GM18519 (cell line): ENCODE measurements at regions not wholly inside any gene's neighbourhood (a gene's known extent, or its start where the extent isn't known, plus 50 kb on each side); places are given as distances from the start of the nearest gene placed in this dataset.
"Not testable (repeated sequence)": the region's sequence is repeated elsewhere in the genome, so short reads cannot be mapped to it uniquely, and the experiment has no call there.

Experiments
- ATAC-seq: cut with Tn5 transposase; IDR thresholded peaks from one replicate; pipeline ENCODE4 v1.9.1; 2021; ENCODE audit warnings: mild to moderate bottlenecking, moderate library complexity; ENCODE audit not compliant: unreplicated experiment, low FRiP score

DNA sequence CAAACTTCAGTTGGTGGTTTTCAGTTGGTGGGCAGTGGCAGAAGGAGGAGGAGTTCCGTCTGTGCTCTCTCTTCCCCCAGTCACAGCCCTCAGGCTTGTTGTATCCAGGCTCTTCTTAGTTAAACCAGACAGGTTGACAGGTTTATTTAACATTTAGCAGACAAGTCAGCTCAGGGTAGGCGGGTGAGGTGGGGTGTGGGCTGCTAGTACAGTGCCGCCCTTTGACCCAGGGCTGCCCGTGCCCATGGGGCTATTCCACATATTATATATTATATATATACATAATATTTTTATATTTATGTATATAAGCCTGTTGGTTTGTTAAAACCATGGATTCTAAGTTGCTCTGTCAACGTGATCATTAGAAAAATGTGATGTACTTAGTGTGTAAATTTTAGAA lies 1740.6 kb upstream of the DEFB115 start:
- ATAC-seq, result not testable (repeated sequence)

DNA sequence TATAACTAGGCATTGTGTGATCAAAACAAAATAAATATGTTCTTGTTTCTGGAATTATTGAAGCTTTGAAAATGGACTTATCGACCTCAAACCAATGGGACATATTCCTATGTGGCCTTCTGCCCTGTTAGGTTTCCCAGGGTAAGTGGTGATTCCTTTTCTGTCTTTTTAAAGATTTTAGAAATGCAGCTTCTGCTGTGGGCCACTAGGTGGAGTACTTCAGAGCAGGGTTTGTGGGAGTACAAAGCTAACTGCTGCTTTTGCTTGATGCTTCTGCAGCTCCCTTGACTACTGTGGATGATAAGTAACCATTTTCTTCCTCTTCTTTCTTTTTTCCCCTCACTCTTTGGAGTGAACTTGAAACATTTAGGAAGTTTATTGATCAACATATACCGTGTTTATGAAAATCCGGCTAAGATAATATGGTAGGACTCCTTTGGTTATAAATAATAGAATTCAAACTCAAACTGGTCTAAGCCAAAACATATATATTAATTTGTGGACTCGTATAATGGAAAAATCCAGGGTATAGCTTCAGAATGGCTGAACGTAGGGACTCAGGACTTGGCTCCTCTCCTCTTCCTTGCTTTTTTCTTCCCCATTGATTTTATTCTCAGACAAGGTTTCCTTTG lies 1737.7 kb upstream of the DEFB115 start:
- not testable (repeated sequence) for ATAC-seq

DNA sequence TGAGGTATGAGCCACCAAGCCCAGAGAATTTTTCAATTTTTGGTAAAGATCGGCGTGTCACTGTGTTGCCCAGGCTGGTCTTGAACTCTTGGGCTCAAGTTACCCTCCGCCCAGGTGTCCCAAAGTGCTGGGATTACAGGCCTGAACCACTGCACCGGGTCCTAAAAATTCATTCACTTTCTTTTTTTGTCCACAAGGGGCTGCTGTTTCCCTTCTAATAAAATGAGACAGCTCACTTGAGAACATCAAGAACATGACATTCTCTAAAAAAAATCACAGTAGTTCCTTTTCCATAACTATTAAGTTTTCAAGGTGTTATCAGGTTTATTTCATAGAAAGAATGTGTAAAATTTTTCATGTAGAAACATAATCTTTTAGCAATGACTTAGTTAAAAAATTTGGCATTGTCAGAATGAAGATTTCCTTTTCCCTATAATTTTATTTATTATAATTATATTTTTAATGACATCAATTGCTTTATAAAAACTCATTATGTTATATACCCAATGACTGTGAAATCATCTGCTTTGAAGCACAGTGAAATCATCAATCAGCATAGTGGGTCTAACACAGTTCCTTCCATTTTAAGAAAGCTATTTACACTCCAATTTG lies 1723.8 kb upstream of the DEFB115 start:
- ATAC-seq, result not testable (repeated sequence)

DNA sequence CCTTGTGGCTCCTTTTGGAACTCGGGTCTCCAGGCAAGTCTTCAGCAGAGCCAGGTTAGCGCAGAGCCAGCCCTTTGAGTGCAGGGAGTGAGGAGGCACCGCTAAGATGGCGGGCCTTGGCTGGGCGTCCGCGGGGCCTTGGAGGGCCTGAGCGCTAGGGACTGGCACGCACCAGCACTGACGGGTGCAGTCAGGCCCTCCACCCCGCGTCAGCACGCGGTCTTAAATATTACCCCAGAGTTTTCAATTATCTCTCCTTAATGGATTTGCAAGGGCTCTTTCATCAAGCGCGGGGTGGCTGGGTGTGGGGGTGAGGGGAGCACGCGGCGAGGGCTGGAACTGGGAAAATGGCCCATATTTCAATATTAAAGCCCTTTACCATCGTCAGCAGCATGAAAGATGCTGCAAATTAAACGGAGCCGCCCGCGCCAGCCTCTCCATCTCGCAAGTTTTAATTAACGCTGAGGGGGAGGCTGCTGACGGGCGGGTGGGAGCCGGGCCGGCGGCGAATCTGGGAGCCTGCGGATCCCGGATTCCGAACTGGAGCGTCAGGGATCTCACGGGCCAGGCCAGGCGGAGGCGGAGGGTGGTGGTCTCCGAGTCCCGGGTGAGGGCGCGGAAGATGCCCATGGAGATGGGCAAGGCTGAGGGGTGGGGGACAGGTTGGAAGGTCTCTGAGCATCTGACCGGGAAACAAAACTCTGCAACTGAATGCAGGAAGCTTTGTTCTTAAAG lies 1690.4 kb upstream of the DEFB115 start:
- not testable (repeated sequence) for ATAC-seq

DNA sequence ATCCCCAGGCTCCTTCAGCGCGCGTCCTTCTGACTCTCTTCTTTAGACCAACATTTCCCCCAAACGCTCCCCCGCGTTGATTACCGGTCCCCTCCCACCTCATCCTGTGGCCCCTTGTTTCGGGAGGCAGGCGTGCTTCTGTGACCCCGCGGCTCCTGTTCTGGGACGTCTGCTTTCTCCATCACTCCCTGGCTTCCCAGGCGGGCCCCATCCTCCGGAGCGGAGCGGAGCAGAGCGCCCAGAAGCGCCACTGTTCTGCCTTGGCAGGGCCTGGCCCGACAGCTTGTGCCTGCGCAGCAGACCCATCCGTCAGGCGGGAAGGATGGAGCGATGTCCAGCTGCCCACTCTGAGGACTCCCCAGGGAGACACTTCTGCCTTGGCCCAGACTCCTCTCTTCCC lies 1689.8 kb upstream of the DEFB115 start:
- not testable (repeated sequence) for ATAC-seq

DNA sequence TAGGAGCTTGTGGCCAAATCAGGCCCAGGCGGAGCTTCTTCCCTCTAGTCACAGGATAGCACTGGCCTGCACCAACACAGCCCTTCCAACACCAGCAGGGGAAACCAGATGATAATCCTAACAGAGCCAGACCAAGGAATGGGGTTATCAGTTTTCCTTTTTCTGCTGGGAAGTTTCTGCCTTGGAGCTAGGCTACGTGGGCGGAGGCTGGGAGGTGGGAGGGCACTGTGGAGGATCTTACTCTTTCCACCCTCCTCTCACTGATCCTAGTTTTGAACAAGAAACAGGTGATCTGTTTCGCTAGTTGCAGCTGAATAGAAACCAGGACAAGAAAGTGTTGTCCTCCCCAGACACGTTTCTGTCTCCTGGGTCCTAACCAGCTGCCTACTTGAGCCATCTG lies 1687.3 kb upstream of the DEFB115 start:
- ATAC-seq, result not testable (repeated sequence)

DNA sequence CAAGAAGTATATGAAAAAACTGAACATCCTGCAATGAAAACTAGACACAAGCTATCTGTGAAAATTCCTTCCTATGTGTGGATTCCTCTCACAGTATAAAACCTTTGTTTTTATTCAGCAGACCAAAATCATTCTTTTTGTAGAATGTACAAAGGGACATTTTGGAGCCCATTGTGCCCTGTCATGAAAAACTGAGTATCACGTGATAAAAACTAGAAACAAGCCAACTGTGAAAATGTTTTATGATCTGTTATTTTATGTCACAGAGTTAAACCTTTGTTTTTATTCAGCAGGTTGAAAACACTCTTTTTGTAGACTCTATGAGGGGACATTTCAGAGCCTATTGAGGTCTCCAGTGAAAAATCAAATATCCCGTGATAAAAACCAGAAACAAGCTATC lies 1667.9 kb upstream of the DEFB115 start:
- not testable (repeated sequence) for ATAC-seq

DNA sequence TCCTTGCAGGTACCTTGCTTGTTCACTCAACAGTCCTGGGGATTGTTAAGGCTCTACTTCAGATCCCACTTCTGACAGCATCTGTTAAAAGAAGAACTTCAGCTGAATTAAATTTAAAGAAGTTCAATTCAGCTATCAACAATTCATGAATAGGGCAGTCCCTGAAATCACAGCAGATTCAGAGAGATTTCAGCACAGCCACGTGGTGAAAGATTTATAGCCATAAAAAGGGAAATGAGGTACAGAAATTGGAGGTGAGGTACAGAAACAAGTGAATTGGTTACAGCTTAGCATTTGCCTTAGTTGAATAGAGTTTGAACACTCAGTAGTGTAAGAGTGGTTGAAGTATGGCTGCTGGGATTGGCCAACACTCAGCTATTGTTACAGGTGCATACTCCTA lies 1653.3 kb upstream of the DEFB115 start:
- ATAC-seq, result not testable (repeated sequence)

DNA sequence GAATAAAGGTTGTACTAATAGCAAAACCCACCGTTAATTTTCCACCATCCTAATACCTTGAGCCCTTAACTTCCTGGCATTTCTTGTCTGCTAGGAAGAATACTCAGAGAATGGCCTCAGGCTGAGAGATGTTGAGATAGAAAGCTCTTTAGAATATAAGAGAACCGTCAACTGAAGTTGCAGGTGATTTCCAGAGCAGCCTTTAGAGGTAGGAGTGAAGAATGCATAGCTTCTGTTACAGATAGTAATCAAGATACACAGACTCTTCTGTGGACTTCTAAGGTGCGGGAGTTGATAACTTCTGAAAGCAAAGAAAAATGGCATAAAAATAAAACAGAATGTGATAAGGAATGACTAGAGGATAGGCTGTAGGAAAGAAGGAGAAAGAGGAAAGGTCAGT lies 1651.3 kb upstream of the DEFB115 start:
- ATAC-seq, result not testable (repeated sequence)

DNA sequence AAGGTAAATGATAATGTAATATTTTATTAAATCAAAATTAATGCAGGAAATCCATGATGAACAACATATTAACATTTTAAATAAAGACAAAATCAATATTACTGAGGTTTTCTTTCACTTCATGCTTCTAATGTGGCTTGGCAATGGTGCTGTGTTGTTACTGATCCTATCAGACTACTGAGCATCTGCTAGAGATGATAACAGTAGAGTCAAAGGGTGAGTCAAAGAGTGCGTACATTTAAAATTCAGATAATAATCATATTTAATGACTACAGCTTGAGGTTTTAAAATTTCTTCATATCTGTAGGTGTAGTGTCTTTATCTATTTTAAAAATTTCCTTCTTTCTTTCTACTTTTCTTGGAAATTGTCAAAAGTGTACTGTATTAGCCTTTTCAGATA lies 1628.1 kb upstream of the DEFB115 start:
- ATAC-seq, result not testable (repeated sequence)
